SKM-1 (cell line): ENCODE measurements at regions not wholly inside any gene's neighbourhood (a gene's known extent, or its start where the extent isn't known, plus 50 kb on each side); places are given as distances from the start of the nearest gene placed in this dataset.
"Not testable (repeated sequence)": the region's sequence is repeated elsewhere in the genome, so short reads cannot be mapped to it uniquely, and the experiment has no call there.

Source experiments
- DNase-seq: peaks from one replicate; lab custom pipeline; 2025; ENCODE audit not compliant: unreplicated experiment; lab: John Stamatoyannopoulos, UW

DNA sequence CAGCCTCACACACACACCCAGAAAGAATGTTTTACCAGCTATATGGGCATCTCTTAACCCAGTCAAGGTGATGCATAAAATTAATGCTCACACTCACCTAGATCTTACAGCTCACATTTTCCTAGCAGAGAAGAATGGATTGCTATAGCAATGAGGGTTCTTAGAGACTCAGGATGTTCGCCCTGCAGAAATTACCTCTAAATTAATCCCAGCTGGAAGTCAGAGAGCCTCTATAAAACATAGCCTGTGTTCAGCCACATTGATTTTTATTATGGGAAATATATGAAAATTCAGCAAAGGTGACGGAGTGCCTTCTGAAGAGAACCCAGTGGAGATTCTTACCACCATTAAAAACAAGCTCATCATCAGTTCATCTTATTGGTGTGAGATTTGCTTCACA is 528.3 kb upstream of the ZFP42 start:
- DNase-seq, result no peak

DNA sequence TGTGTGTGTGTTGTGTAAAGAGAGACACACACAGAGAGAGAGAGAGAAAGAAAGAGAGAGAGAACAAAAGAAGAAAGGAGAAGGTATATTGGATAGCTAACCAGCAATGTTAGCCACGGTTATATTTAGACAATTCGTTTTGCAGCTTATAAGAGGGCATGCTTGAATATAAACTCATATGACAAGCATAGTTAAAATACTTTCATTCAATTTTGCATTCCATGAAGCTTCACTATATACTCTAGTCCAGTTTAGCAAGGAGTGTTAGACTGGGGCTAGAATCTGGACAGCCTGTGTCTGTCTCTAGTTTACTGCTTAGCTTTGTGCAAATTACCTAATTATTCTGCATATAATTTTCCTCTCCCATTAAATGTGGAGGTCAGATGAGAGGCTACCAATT is 525.9 kb upstream of the ZFP42 start:
- DNase-seq, result no peak

DNA sequence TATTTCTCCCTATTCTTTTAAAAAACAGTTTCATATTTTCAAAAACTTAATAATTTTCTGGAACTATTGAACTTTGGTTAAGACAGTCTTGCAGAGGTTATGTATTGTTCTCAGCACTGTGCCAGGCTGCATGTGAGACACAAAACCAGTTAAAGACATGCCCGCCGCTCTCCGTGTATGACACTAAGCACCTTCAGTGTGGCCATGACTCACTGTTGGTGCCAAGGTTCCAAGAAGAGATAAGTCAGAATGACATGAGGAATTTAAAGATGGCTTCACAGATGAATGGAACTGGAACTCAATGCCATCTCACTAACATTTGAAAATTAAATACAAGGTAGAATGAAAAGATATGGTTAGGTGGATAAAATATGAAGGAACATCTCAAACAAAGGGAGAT is 525.5 kb upstream of the ZFP42 start:
- DNase-seq, result no peak

DNA sequence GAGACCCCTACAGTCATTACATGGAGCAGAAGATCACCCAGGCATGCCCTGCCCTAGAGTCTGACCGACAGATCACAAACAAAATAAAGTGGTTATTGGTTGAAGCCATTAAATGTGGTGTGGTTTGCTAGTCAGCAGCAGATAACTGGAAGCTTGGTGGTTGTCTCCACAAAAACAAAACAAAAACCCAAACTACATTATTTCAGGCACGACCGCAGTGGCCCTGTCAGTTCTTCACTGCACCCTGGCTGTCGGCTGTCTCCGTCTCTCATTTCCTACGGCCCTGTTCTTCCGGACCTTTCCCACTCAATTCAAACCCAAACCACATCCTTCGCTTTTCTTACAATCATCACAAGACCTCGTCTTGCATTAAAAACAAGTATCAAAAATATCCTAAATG is 521.3 kb upstream of the ZFP42 start:
- no peak for DNase-seq

DNA sequence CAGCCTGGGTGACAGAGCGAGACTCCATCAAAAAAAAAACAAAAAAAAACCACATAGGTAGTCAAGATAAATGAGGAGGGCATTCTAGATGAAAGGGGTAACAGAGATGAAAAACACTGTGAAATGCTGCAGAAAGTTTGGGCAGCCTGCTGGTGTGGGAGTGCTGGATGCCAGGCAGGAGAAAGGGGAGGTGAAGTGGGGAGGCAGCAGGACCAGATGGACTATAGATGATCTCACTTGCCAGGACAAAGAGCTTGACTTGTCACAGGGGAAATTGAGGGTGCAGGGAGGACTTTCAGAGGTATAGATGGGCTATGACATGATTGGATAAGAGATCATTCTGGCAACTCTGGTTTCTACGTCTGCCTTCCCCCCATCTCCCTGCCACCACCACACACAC is 519.7 kb upstream of the ZFP42 start:
- no peak for DNase-seq

DNA sequence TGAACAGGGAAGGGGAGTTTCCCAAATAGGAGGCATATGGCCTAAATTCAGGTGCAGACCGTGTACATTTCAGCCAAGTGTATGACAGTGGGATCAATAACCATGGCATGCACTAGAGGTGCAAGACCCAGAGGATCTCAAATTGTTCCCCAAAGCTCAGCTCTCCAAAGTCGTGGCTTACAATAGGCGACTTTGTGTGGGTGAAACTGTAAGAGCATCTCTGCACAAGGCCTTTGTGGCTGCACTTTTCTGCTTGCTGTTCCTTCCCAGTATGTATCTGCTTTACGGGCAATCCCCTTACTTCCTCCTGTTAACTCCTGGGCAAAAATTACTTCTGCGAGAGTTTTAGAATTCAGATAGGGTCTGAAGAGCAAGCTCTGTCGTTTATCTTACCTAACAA is 518.3 kb upstream of the ZFP42 start:
- DNase-seq, result no peak

DNA sequence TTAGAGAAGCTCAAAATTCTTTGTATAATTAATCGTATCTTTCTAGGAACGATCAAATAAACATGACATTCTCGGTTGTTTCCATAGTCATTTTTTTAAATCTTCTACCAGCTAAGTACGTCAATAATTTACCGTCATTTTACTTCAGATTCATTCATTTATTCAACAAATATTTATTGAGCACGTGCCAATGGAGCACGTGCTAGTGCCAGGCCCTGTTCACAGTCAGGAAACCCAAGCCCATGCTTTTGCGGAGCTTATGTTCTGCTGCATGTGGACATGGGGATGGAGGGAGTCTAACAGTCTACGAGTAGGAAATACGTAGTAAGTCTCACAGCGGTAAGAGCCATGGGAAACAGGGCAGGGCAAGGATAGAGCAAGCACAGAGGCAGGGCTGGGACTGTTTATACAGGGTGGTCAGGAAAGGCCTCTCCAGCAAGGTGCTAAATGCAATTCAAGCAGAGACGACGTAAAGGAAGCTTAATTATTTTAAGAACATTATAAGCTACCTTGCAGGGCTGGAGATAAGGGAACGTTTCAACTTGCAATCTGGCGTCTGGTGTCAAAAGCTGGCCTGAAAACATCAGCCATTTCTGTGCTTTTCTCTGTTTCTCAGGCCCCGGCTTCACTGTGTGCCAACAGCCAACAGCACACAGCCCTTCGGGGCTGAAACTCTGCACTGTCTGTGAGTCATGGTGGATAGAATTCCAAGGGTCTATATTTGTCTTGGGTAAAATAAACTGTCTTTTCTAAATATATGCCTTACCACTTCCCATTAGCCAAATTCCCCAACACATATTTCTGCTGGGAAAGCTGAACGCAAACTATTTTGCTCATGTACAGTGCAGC is 517.1 kb upstream of the ZFP42 start:
- DNase-seq, result no peak

DNA sequence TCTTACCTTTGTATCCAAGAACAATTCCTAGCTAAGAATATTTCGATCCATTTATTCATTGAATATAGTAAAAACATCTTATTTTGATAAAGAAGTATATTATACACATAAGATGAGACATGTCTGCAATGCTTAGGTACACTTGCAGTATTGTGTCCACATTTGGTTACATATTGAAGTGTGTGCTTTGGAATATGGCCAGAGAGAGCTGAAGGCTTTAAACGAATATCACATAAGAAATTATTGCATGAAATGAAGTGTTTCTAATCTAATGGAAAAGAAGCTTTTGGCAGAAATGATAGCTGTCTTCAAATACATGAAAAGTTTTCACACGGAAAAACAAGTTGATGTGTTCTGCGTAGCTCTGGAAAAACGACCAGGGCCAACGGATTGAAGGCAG is 516.1 kb upstream of the ZFP42 start:
- no peak for DNase-seq

DNA sequence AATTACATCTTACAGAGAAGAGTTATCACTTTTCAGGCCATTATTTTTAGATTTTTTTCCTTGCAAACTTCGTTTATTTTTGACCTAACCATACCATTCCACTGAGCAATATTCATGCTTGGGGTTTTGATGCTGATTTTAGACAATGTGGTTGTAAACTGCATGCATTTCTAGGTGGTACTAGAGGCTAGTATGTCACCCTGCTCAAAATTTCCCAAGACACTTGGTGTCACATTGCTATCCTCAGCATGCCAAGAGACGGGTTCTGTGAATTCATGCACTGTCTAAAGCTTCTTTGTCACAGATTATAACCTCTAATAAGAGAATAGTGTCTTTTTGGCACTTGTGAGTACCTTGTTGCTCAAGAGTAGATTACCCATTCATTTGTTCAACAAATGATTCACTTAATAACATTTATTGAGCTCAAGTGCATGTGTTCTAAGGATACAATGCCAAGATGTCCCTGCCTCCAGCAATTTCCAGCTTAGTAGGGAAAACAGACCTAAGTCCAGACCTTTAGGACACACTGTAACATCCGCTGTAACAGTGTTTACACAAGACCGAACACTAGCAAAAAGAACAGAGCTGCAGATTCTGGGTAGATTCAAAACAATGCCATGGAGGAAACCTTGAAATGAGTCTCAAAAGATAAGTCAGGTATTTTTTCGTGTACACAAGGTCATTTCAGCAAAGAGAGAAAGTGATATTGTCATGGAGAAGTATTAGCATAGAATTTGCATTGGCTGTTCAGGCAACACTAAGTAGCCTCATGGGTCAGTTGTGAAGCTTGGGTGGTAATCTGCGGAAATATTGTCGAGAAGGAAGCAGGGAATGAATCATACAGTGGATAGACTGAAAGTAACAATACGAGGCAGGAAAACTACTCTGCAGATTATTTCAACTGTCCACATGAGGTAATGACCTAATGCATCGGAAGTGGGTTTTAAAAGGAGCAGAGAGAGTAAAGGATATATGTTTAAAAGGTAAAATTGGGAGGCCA is 515.1 kb upstream of the ZFP42 start:
- DNase-seq, result no peak

DNA sequence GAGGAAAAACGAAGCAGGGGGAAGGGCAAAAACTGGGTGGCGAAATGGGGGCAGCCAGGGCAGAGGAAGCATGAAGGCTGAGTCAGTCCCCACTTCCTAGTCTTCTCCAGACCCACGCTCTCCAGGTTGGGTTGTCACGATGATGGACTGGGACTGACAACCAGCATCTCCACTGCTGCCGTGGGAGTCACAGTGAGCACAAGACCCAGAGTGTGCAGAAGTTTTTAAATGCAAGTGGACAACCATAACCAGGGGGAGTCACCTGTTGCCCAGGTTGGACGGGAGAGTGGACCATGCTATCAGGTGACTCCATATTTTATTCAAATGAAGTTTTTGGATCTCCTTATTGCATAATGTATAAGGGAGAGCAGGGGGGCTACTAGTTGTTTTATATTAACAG is 511.4 kb upstream of the ZFP42 start:
- no peak for DNase-seq

DNA sequence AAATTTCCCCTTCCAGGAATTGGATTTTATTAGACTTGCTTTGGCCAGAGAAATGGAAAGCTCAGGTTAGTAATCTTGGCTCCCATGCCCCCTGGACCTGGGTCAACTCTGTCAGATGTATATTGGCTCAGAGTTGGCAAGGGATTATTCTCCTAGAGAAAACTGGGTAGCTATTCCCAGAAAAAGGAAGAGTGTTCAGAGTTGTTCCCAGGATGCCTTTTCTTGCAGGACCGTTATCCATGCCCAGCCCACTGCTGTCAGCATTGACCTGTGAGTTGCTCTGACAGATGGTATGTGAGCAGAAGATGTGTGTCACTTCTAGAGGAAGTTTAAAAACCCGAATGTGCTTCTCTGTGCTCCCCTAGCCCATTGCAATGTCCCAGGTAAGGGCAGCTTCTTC is 509.9 kb upstream of the ZFP42 start:
- no peak for DNase-seq

DNA sequence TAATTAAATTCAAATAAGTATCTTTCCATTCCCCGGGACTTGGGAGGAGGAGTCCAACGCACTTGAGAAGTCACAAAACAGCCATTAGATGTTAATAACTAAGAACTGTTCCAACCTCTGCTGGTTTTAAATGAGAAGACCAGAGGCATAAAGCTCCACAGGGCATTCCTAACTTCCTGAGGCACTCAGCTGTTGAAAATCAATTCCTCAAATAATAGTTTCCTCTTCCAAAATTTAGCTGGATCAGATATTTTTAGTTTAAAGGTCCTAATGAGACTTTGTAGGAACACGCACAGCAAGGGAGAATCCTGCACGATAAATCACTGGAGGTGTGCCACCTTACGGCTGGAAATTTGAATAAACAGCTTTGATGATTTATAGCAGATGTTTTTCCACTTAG is 504.3 kb upstream of the ZFP42 start:
- DNase-seq, result no peak

DNA sequence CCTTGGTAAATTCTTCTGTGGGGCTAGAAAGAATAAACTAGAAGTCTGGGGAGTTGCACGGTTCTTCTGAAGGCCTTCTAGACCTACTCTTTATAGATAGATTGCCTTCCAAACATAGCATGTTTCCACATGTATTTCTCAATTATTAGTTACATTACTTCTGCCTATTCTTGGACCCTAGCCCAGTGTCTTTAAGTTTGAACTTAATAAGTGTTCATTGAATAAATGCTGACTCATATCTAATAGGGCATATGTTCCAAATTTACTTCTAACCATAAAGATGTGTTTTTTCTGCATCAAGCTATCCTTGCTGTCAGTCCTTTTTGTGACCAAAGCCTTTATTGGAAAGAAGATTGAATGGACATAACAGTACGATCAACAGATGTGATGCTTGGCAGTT is 503.6 kb upstream of the ZFP42 start:
- no peak for DNase-seq

DNA sequence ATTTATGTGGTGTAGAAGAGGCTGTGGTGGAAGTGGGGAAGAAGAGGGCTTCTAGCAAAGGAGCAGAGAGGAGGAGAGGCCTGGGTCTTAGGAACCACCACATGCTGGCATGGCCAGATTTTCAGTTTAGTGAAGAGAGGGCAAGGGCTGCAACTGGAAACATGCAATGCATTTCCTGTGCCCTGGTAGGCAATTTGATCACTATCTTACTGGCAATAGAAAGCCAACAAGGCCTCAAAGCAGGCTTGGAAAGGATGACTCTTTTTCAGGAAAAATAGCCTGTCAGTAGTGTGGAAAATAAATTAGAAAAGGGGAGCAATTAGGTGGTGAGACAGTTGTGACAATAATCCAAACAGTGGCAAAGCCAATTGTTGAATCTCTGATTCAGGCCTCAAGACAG is 501.9 kb upstream of the ZFP42 start:
- no peak for DNase-seq

DNA sequence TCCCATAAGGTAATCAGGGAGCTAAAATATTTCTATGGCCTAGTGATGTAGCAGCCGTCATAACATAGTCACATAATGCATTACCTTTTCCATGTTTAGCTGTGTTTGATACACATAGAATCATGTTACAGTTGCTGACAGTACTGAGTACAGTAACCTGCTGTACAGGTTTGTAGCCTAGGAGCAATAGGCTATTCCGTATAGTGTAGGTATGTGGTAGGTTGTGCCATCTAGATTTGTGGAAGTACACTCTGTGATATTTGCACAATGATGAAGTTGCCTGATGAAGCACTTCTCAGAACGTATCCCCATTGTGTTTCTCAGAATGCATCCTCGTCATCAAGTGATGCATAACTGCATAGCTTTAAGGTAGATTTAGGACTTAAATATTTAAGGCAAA is 495.6 kb upstream of the ZFP42 start:
- DNase-seq, result no peak

DNA sequence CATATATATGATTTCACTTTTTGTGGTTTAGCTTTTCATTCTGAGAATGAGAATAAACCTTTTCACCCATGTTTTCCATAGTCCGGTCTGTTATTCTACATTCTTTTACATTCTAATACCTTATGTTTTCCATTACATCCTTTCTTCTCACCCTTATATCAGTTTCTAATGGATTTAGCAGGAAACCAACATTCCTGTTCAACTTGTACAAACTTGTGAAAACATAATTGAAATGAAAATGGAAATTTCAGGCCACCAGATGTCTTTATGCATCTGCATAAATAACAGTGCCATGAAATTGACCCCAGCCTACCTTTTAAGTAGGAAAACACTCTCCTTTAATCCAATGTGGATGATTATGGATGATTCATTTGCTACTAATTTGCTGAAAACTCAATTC is 494.8 kb upstream of the ZFP42 start:
- no peak for DNase-seq

DNA sequence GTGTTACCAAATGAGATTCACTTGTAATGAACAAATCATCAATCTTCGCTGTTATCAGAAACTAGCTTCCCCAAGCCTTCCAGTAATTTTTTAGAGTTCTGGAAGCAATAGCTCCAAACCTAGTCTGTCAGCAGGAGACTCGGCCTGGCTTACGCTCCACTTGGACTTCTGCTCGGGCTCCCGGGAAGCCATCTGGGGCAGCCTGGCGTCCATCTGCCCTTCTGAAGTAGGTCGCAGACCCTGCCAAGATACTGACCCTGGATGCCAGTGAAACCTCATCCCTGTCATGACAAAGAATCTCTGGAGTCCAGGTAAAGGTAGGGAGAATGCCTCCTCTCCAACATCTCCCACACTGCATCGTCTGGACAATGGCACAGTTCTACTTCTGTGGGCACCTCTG is 493.8 kb upstream of the ZFP42 start:
- no peak for DNase-seq

DNA sequence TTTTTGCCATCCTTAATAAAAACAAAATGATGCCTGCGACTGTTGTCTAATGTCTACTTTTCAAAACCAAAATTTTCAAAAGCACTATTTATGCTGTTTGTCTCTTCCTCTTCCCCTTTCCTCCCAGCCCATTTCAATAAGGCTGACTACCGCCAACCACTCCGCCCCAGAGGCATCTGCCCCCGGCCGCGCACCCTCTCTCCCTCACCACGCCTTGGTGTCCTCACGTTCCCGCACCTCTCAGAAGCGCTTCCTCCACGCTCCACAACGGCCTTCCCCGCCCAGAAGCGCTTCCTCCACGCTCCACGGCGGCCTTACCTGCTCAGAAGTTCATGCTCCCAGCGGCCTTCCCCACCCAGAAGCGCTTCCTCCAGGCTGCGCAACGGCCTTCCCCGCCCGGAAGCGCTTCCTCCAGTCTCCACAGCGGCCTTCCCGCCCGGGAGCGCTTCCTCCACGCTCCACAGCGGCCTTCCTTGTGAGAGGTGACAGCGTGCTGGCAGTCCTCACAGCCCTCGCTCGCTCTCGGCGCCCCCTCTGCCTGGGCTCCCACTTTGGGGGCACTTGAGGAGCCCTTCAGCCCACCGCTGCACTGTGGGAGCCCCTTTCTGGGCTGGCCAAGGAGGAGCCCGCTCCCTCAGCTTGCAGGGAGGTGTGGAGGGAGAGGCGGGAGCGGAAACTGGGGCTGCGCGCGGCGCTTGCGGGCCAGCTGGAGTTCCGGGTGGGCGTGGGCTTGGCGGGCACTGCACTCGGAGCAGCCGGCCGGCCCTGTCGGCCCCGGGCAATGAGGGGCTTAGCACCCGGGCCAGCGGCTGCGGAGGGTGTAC is 490.4 kb upstream of the ZFP42 start:
- DNase-seq, result no peak

DNA sequence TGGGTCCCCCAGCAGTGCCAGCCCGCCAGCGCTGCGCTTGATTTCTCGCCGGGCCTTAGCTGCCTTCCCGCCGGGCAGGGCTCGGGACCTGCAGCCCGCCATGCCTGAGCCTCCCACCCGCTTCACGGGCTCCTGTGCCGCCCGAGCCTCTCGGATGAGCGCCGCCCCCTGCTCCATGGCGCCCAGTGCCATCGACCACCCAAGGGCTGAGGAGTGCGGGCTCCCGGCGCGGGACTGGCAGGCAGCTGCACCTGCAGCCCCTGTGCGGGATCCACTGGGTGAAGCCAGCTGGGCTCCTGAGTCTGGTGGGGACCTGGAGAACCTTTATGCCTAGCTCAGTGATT is 489.8 kb upstream of the ZFP42 start:
- not testable (repeated sequence) for DNase-seq

DNA sequence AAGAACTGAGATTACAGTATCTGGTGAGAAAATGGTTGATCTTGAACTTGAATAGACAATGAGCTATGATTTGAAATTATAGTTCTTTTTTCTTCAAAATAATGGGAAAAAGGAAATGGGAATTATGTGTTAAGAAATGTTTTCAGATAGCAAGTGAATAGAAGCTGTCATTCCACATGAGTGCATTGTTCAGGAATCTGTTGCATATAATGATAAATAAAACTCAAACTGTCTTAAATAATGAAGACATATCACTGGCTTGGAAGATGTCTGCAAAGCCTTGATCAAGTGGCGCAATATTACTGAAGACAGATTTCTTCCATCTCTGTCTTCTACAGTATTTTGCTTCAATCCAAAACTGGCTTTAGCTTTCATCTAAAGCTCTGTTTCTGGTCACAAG is 479.3 kb upstream of the ZFP42 start:
- DNase-seq, result no peak

DNA sequence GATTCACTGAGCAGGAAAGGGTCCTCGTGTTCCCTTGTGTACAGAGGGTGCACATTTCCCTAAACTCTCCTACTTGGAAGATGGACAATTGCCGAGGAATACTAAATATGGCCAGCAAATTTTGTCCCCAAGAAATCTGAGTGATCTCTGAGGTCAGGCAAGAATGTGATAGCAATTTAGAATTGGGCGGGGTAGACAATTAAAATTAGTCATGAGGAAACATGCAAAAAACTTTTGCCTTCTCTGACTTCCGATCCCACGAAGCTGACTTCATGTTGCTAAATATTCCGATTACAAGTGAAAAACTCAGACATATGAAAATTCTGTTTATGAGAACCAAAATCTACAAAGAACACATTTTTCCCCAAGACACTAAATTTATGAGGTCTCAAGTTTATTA is 453.9 kb upstream of the ZFP42 start:
- DNase-seq, result no peak
